Astrocyte (in vitro differentiated cells and primary cell): ENCODE measurements at regions not wholly inside any gene's neighbourhood (a gene's known extent, or its start where the extent isn't known, plus 50 kb on each side); places are given as distances from the start of the nearest gene placed in this dataset.

ENCODE experiments used
- DNase-seq: peaks from one replicate; pipeline ENCODE4 v3.0.0-alpha.2; 2010; ENCODE audit warnings: low read depth
- FAIRE-seq: peaks from 2 replicates; lab custom pipeline; 2011; peaks lifted over from hg19 to GRCh38; lab: Jason Lieb, UNC
- H2AFZ ChIP-seq: 2 replicates; pipeline ENCODE4 v1.6.0; 2012; ENCODE audit warnings: low read depth, low read length, inconsistent platforms
- H3K27ac ChIP-seq: 2 replicates; pipeline ENCODE4 v1.5.1; 2011; ENCODE audit warnings: low read depth, low read length, inconsistent platforms
- H3K27me3 ChIP-seq: 2 replicates; pipeline ENCODE4 v1.6.0; 2011; ENCODE audit warnings: low read length, inconsistent platforms; ENCODE audit not compliant: insufficient read depth
- H3K36me3 ChIP-seq: 2 replicates; pipeline ENCODE4 v1.5.1; 2011; ENCODE audit warnings: low read length, inconsistent platforms; ENCODE audit not compliant: insufficient read depth
- H3K4me1 ChIP-seq: 2 replicates; pipeline ENCODE4 v1.5.1; 2011; ENCODE audit warnings: low read length, inconsistent platforms; ENCODE audit not compliant: insufficient read depth
- H3K4me2 ChIP-seq: 2 replicates; pipeline ENCODE4 v1.6.0; 2012; ENCODE audit warnings: low read length, inconsistent platforms
- H3K4me3 ChIP-seq: 2 replicates; pipeline ENCODE4 v1.5.1; 2011; ENCODE audit warnings: low read depth, mild to moderate bottlenecking, low read length, inconsistent platforms; ENCODE audit not compliant: insufficient read depth
- H3K79me2 ChIP-seq: 2 replicates; pipeline ENCODE4 v1.6.0; 2012; ENCODE audit warnings: mild to moderate bottlenecking, low read length, inconsistent platforms; ENCODE audit not compliant: insufficient read depth
- H3K9ac ChIP-seq: 2 replicates; pipeline ENCODE4 v1.6.0; 2012; ENCODE audit warnings: mild to moderate bottlenecking, low read length, inconsistent platforms
- H3K9me3 ChIP-seq: 2 replicates; pipeline ENCODE4 v1.5.1; 2012; ENCODE audit warnings: low read depth, mild to moderate bottlenecking, low read length, inconsistent platforms; ENCODE audit not compliant: insufficient read depth
- H4K20me1 ChIP-seq: 2 replicates; pipeline ENCODE4 v1.6.0; 2012; ENCODE audit warnings: low read length, inconsistent platforms; ENCODE audit not compliant: insufficient read depth
- H3K27ac Mint-ChIP-seq: one replicate; pipeline ENCODE4 v1.8.0; 2021; ENCODE audit warnings: mild to moderate bottlenecking, mixed read lengths; ENCODE audit not compliant: unreplicated experiment
- H3K27me3 Mint-ChIP-seq: one replicate; pipeline ENCODE4 v1.8.0; 2021; ENCODE audit warnings: low read depth, mixed read lengths; ENCODE audit not compliant: unreplicated experiment
- H3K36me3 Mint-ChIP-seq: one replicate; pipeline ENCODE4 v1.8.0; 2021; ENCODE audit warnings: low read depth, mixed read lengths; ENCODE audit not compliant: unreplicated experiment
- H3K4me1 Mint-ChIP-seq: one replicate; pipeline ENCODE4 v1.8.0; 2021; ENCODE audit warnings: low read depth, mixed read lengths; ENCODE audit not compliant: unreplicated experiment
- H3K4me3 Mint-ChIP-seq: one replicate; pipeline ENCODE4 v1.8.0; 2021; ENCODE audit warnings: mild to moderate bottlenecking, moderate library complexity, mixed read lengths; ENCODE audit not compliant: unreplicated experiment
- H3K9me3 Mint-ChIP-seq: one replicate; pipeline ENCODE4 v1.8.0; 2021; ENCODE audit warnings: mild to moderate bottlenecking, mixed read lengths; ENCODE audit not compliant: unreplicated experiment
- EZH2 ChIP-seq: IDR thresholded peaks from 2 replicates; pipeline ENCODE4 v1.6.1; 2012; ENCODE audit warnings: mild to moderate bottlenecking, low read length, inconsistent platforms; ENCODE audit not compliant: insufficient read depth
- TF ChIP-seq, protein P1 (sequence below): IDR thresholded peaks from 2 replicates; pipeline ENCODE4 v1.5.1; 2011; ENCODE audit warnings: low read depth, mild to moderate bottlenecking, inconsistent platforms, low read length, moderate library complexity; ENCODE audit not compliant: insufficient read depth

DNA sequence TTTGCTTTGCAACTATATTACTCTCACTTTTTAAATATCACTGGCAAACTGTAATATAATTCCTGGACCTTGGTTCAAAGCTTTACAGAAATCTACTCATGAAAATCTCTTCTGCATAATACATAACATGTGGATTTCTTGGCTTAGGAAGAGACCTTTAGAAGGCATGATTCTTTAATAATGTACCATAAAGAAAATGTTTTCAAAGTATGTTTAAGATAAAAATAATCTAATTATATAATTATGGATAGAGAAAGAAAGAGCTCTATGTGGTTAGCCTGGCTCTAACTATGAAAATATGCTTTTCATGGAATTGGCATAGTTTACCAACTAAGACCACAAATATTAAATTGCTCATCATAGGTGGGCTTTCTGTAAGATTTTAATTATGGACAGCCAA lies 817.8 kb downstream of the TLE1 start:
- no peak overlapping the region for H2AFZ ChIP-seq
- FAIRE-seq (no peak), DNase-seq (no peak)
- Mint-ChIP-seq H3K4me3 (no peak overlapping the region), H3K27me3 (no peaks in the 10 kb centered on the region), H3K27ac (no peak overlapping the region), H3K9me3 (peaks cover 9% of the 10 kb centered on the region), H3K4me1 (peaks cover 16% of the 10 kb centered on the region), H3K36me3 (peaks cover 3% of the 10 kb centered on the region)
- no peaks in the 10 kb centered on the region for H4K20me1 ChIP-seq
- H3K4me3 ChIP-seq, result no peak overlapping the region
- H3K9me3 ChIP-seq, result no peaks in the 10 kb centered on the region
- H3K27me3 ChIP-seq, result no peaks in the 10 kb centered on the region
- H3K4me1 ChIP-seq, result no peaks in the 10 kb centered on the region
- H3K27ac ChIP-seq, result no peak overlapping the region
- no peaks in the 10 kb centered on the region for H3K79me2 ChIP-seq
- TF ChIP-seq, protein P1, sequence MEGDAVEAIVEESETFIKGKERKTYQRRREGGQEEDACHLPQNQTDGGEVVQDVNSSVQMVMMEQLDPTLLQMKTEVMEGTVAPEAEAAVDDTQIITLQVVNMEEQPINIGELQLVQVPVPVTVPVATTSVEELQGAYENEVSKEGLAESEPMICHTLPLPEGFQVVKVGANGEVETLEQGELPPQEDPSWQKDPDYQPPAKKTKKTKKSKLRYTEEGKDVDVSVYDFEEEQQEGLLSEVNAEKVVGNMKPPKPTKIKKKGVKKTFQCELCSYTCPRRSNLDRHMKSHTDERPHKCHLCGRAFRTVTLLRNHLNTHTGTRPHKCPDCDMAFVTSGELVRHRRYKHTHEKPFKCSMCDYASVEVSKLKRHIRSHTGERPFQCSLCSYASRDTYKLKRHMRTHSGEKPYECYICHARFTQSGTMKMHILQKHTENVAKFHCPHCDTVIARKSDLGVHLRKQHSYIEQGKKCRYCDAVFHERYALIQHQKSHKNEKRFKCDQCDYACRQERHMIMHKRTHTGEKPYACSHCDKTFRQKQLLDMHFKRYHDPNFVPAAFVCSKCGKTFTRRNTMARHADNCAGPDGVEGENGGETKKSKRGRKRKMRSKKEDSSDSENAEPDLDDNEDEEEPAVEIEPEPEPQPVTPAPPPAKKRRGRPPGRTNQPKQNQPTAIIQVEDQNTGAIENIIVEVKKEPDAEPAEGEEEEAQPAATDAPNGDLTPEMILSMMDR, result no peak
- TF ChIP-seq EZH2, result no peak
- H3K9ac ChIP-seq, result no peak overlapping the region
- no peaks in the 10 kb centered on the region for H3K36me3 ChIP-seq
- no peak overlapping the region for H3K4me2 ChIP-seq

- peak; percentile 47 for DNase-seq
- H3K27me3 ChIP-seq, result no peaks in the 10 kb centered on the region
- H3K79me2 ChIP-seq, result no peaks in the 10 kb centered on the region
- no peak for TF ChIP-seq EZH2
- TF ChIP-seq, protein P1, result no peak
- H3K27ac ChIP-seq, result no peak overlapping the region
- no peak overlapping the region for H3K4me2 ChIP-seq
- no peak overlapping the region for H3K9ac ChIP-seq
- H4K20me1 ChIP-seq, result no peaks in the 10 kb centered on the region
- no peaks in the 10 kb centered on the region for H3K27me3 Mint-ChIP-seq
- peaks cover 3% of the 10 kb centered on the region for H3K9me3 ChIP-seq
- H3K9me3 Mint-ChIP-seq, result peaks cover 9% of the 10 kb centered on the region
- no peak overlapping the region for H3K27ac Mint-ChIP-seq
- no peaks in the 10 kb centered on the region for H3K4me1 Mint-ChIP-seq
- H2AFZ ChIP-seq, result no peak overlapping the region
- H3K36me3 ChIP-seq, result no peaks in the 10 kb centered on the region
- peaks cover 3% of the 10 kb centered on the region for H3K36me3 Mint-ChIP-seq
- FAIRE-seq, result no peak
- H3K4me3 ChIP-seq, result no peak overlapping the region
- no peak overlapping the region for H3K4me3 Mint-ChIP-seq
- H3K4me1 ChIP-seq, result no peaks in the 10 kb centered on the region
Measured at GRCh38 chr9:80867731-80868130, 821.6 kb downstream of the TLE1 start.

GRCh38 chr9:80866576-80867227 lies 822.6 kb downstream of the TLE1 start:
- H3K4me3 Mint-ChIP-seq, result no peak overlapping the region

More at GRCh38 chr9:80866576-80867227, 822.6 kb downstream of the TLE1 start:
- Mint-ChIP-seq H3K36me3 (peaks cover 3% of the 10 kb centered on the region), H3K4me1 (no peaks in the 10 kb centered on the region), H3K9me3 (peaks cover 9% of the 10 kb centered on the region), H3K27ac (no peak overlapping the region), H3K27me3 (no peaks in the 10 kb centered on the region)
- no peaks in the 10 kb centered on the region for H3K27me3 ChIP-seq
- no peak overlapping the region for H3K27ac ChIP-seq
- H3K9ac ChIP-seq, result no peak overlapping the region
- H3K36me3 ChIP-seq, result no peaks in the 10 kb centered on the region
- H2AFZ ChIP-seq, result no peak overlapping the region
- no peak overlapping the region for H3K4me2 ChIP-seq
- no peaks in the 10 kb centered on the region for H3K4me1 ChIP-seq
- peaks cover 3% of the 10 kb centered on the region for H3K9me3 ChIP-seq
- no peaks in the 10 kb centered on the region for H4K20me1 ChIP-seq
- peak; percentile 42 for DNase-seq
- FAIRE-seq, result no peak
- H3K4me3 ChIP-seq, result no peak overlapping the region
- TF ChIP-seq EZH2, result no peak
- TF ChIP-seq, protein P1, result no peak
- H3K79me2 ChIP-seq, result no peaks in the 10 kb centered on the region
